ENCODE measurements at regions not wholly inside any gene's neighbourhood (a gene's known extent, or its start where the extent isn't known, plus 50 kb on each side); places are given as distances from the start of the nearest gene placed in this dataset.

DNA sequence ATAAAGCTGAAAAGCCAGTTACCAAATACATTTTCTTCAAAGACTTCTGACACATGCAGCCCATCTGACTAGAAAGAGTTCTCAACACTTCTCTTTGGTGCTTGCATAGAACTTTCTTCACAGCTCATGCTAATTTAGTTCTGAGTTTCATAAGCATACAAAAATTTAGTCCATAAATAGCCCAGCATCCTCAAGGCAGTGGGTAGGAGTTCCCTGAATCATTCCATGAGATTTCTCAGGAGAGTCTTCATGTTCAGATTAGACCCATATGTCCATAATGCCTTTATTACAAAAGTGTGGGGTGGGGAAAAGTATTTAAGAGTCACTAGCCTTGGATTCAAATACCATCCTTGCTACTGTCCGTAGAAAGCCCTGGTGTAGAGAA is 290.2 kb upstream of the RGMB start:
- TF ChIP-seq, protein P1, sequence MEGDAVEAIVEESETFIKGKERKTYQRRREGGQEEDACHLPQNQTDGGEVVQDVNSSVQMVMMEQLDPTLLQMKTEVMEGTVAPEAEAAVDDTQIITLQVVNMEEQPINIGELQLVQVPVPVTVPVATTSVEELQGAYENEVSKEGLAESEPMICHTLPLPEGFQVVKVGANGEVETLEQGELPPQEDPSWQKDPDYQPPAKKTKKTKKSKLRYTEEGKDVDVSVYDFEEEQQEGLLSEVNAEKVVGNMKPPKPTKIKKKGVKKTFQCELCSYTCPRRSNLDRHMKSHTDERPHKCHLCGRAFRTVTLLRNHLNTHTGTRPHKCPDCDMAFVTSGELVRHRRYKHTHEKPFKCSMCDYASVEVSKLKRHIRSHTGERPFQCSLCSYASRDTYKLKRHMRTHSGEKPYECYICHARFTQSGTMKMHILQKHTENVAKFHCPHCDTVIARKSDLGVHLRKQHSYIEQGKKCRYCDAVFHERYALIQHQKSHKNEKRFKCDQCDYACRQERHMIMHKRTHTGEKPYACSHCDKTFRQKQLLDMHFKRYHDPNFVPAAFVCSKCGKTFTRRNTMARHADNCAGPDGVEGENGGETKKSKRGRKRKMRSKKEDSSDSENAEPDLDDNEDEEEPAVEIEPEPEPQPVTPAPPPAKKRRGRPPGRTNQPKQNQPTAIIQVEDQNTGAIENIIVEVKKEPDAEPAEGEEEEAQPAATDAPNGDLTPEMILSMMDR (conservative IDR thresholded peaks at IDR 0.05): no peak
- no peak for TF ChIP-seq ZFX (IDR thresholded peaks at IDR 0.05)

Data from C4-2B (cell line).